RKO (cell line): ENCODE measurements at regions not wholly inside any gene's neighbourhood (a gene's known extent, or its start where the extent isn't known, plus 50 kb on each side); places are given as distances from the start of the nearest gene placed in this dataset.
A peak's percentile ranks its signal among the peaks of the same experiment; 100 is the strongest.

Experiments
- DNase-seq: peaks from one replicate; pipeline ENCODE4 v3.0.0-alpha.2; 2016; ENCODE audit warnings: low spot score

GRCh38 chr5:30050056-30050815 is 1143.2 kb upstream of the CDH6 start:
- DNase-seq = no peak

DNA sequence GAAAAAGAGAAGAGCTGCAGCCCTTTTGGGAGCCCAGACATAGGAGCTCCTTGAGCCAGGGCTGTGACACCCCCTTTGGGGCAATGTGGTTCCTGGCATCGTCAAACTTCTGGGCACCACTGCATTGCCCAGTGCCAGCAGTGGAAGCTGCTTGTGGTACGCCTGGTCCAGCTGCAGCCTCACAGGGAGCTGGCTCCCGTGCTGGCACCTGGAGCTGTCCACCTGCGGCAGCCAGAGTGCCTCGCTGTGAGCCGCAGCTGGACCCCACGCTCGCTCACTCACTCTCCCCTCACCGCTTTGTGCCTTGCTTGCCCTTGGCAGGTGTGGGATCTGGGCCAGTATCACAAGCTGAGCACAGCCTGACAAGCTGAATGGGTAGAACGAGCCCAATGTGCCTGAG is 1150.8 kb upstream of the CDH6 start:
- DNase-seq = no peak

DNA sequence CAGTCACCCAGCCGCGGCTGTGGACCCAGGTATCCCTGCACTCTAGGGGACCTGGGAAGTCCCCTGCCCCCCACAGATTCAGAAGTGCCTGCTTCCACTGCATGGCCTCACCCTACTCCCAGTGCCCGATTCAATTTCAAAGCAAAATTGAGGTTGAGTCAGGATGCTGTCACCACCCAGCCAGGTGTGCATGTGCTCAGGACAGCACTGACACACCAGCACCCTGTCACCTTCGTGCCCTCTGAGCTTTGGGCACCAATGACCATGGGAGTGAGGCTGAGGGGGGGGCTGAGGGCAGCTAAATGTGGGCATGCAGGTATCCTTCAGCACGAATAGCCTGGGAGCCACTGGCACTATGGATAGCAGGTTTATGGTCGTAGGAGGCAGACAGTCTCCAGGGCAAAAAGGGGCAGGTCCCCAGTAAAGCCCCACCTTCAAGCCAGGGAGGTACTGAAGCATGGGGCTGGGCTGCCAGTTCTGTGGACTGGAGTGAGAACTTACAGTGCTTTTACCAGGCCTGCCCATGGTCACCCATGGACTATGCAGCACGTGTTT is 1151.6 kb upstream of the CDH6 start:
- DNase-seq = no peak

GRCh38 chr5:30041291-30041690 is 1152.2 kb upstream of the CDH6 start:
- DNase-seq = no peak

- peak; percentile 79 for DNase-seq
Observed at GRCh38 chr5:30040488-30041118, 1152.9 kb upstream of the CDH6 start.

- DNase-seq = no peak
Observed at GRCh38 chr5:30039379-30039778, 1154.1 kb upstream of the CDH6 start.

- no peak for DNase-seq
Observed at GRCh38 chr5:30034870-30035269, 1158.6 kb upstream of the CDH6 start.

GRCh38 chr5:30030101-30030500 is 1163.4 kb upstream of the CDH6 start:
- DNase-seq = no peak

- DNase-seq = no peak
Observed at GRCh38 chr5:30001826-30002225, 1191.7 kb upstream of the CDH6 start.

DNA sequence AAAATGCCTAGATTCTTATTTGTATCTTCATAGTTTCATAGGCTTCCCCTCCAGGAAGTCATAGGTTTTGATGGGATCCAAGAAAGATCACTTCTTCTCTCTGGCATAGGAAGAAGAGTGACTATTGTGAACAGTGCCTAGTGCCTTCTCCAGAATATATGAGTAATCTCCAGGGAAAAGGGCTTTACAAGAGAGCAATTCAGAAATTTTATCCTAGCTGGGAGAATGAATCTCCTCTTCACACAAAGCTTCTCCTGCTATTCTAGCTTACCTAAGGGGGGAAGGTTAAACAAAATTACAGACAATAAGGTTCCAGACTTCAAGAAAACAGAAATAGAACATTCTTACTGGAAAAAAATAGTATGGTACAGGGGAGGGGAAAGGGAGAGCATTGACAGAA is 1193.3 kb upstream of the CDH6 start:
- DNase-seq = no peak

DNA sequence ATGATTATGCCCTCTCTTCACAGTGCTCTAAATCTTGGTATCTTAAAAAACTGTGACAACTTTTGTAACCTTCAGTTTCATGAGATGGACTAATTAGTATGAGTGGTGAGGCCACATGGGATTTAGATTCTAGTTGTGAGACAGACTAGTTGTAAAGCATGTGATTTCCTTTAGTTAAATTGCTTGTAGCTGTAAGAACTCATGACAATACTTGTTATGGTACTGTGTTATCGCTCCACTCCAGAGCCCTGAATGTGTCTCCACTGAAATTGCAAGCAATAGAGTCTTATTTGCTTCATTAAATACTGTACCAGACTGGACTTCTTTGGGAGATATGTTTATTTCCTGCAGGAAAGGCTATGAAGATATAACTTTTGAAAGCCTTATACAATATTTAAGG is 1198.3 kb upstream of the CDH6 start:
- no peak for DNase-seq

- DNase-seq = no peak
Observed at GRCh38 chr5:29994519-29994918, 1199.0 kb upstream of the CDH6 start.

- no peak for DNase-seq
Observed at GRCh38 chr5:29993286-29993685, 1200.2 kb upstream of the CDH6 start.

GRCh38 chr5:29992248-29992647 is 1201.2 kb upstream of the CDH6 start:
- no peak for DNase-seq

- no peak for DNase-seq
Observed at GRCh38 chr5:29990681-29991080, 1202.8 kb upstream of the CDH6 start.

- no peak for DNase-seq
Observed at GRCh38 chr5:29984156-29984540, 1209.3 kb upstream of the CDH6 start.

GRCh38 chr5:29983528-29984155 is 1209.8 kb upstream of the CDH6 start:
- no peak for DNase-seq

DNA sequence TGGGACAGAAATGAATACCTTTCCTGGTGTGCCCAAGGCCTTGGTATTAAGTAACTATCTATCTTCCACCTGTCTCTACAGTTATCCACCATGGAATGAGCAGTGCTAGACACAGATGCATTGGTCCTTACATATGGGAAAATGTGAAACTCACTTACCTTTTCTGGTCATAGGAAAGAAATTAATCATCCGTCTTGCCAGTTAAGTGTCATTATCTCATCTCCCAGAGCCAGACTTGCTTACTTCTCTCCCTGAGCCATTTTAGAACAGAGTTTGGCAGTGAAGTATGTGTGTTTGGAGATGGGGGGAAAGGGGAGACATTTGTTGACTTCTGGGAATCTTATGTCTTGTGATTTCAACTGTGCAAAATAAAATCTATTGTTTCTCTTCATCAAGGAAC is 1211.0 kb upstream of the CDH6 start:
- DNase-seq = no peak

DNA sequence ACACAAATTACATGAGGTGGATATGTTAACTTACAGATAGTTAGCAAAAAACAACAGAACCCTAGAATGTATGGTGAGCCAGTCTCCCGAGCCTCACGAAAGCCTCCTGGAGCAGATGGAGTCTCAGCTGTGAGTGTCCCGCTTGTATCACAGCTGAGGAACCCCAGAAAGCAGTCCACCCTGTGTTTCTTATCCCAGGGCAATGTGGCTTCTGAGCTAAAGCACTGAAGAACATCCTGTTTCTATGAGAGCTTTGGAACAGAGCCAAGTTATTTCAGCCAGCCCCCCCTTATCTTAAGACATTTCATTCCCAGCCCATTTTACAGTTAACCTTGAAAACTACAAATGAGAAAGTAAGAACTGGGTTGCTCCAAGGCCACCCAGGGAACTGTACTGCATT is 1220.9 kb upstream of the CDH6 start:
- DNase-seq = no peak

- DNase-seq = peak; percentile 20
Observed at GRCh38 chr5:29963956-29964355, 1229.5 kb upstream of the CDH6 start.

DNA sequence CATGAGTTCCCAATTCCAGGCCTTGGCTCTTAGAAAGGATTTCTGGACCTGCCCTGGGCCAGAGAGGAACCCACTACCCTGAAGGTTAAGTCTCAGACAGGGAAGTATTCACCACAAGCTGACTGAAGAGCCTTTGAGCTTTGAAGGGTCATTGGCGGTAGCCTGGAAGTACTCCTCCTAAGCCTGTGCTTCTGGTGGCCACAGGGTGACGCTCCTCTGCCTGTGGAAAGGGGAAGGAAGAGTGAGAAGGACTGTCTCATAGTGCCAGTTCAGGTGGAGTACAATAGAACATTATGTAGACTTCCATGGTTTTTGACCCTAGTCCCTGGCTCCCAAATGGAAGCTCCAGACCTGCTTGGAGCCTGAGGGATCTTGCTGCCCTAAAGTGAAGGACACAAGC is 1233.2 kb upstream of the CDH6 start:
- no peak for DNase-seq

DNA sequence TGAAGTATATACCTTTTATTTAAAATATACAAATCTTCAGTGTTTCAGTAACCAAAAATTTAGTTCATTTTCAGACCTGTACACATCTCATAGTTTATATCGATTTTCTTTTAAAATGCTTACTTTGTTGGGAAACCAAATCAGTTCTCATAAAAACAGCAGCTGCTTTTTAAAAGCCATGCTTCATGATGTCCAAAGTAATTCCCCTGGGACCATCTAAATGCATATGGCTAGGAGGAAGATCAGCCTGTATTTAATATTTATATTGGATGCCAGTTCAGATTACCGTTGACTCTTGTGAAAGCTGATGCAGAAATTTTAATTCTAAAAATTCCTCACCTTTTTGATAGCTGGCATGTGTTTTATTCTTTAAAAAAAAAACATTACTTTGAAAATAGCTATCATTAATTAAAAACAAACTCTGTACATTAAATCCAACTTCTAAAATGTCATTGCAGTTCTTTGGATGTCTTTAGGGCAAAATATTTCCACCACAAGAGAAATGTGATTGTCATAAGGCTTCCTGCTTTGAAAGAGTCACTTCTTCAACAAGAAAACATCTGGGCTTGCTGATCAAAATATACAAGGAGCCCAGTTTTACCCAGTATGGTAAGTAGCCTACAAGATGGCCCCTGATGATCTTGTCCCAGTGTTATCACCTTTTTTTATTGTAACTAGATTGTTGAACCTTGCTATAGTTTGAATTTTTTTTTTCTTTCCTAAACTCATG is 1242.9 kb upstream of the CDH6 start:
- no peak for DNase-seq
